DOHH2 (cell line): ENCODE measurements at regions not wholly inside any gene's neighbourhood (a gene's known extent, or its start where the extent isn't known, plus 50 kb on each side); places are given as distances from the start of the nearest gene placed in this dataset.

Experiments
- H3F3A ChIP-seq: fragments of 200-600 bp; sonication (generic), shearing (Covaris generic); 2 replicates; pipeline ENCODE4 v1.6.0; 2016; ENCODE audit warnings: antibody characterized with exemption, mild to moderate bottlenecking; ENCODE audit not compliant: control insufficient read depth, insufficient read depth
- H3K27ac ChIP-seq: fragments of 200-600 bp; sonication (generic); 2 replicates; pipeline ENCODE4 v1.5.1; 2014; ENCODE audit warnings: low read depth, mild to moderate bottlenecking, low read length, moderate library complexity
- H3K27me3 ChIP-seq: fragments of 200-600 bp; sonication (generic); 2 replicates; pipeline ENCODE4 v1.6.1; 2014; ENCODE audit warnings: mild to moderate bottlenecking, low read length, mixed read lengths; ENCODE audit not compliant: control insufficient read depth
- H3K36me3 ChIP-seq: fragments of 200-600 bp; sonication (generic); 2 replicates; pipeline ENCODE4 v1.6.1; 2014; ENCODE audit warnings: mild to moderate bottlenecking, low read length, moderate library complexity, mixed read lengths; ENCODE audit not compliant: control insufficient read depth
- H3K4me1 ChIP-seq: fragments of 200-600 bp; sonication (generic); 2 replicates; pipeline ENCODE4 v1.6.1; 2014; ENCODE audit warnings: mild to moderate bottlenecking, low read length, mixed read lengths; ENCODE audit not compliant: control insufficient read depth
- H3K4me2 ChIP-seq: fragments of 200-600 bp; sonication (generic); 2 replicates; pipeline ENCODE4 v1.6.0; 2014; ENCODE audit warnings: mild to moderate bottlenecking, low read length, moderate library complexity
- H3K4me3 ChIP-seq: fragments of 200-600 bp; sonication (generic); 2 replicates; pipeline ENCODE4 v1.5.1; 2014; ENCODE audit warnings: mild to moderate bottlenecking, low read length, mixed read lengths
- H3K79me2 ChIP-seq: fragments of 200-600 bp; sonication (generic); 2 replicates; pipeline ENCODE4 v1.6.1; 2014; ENCODE audit warnings: mild to moderate bottlenecking, low read length, mixed read lengths; ENCODE audit not compliant: control insufficient read depth
- H3K9me2 ChIP-seq: fragments of 200-600 bp; sonication (generic); replicated peaks from 2 replicates; pipeline ENCODE4 v1.6.1; 2014; ENCODE audit warnings: mild to moderate bottlenecking, low read length, mixed read lengths; ENCODE audit not compliant: control insufficient read depth
- H3K9me3 ChIP-seq: fragments of 200-600 bp; sonication (generic); 2 replicates; pipeline ENCODE4 v1.6.1; 2014; ENCODE audit warnings: antibody characterized with exemption, low read length, mixed read lengths; ENCODE audit not compliant: control insufficient read depth, insufficient read depth
- H4K20me1 ChIP-seq: fragments of 200-600 bp; sonication (generic); 2 replicates; pipeline ENCODE4 v1.6.0; 2014; ENCODE audit warnings: low read depth, mild to moderate bottlenecking, antibody characterized with exemption, low read length, moderate library complexity; ENCODE audit not compliant: control insufficient read depth, insufficient read depth
- CTCF ChIP-seq: fragments of 200-600 bp; sonication (generic); IDR thresholded peaks from one replicate; pipeline ENCODE4 v1.5.1; 2014; ENCODE audit warnings: antibody characterized with exemption, mild to moderate bottlenecking, low read depth, low read length; ENCODE audit not compliant: poor library complexity, severe bottlenecking
- EZH2phosphoT487 ChIP-seq: fragments of 200-600 bp; sonication (generic); IDR thresholded peaks from 2 replicates; pipeline ENCODE4 v1.6.1; 2017; ENCODE audit warnings: borderline replicate concordance, mild to moderate bottlenecking, antibody characterized with exemption, low read length, moderate library complexity, mixed read lengths

- no peak overlapping the region for H3K4me2 ChIP-seq
- H3F3A ChIP-seq, result no peaks in the 10 kb centered on the region
- H3K27ac ChIP-seq, result no peak overlapping the region
- no peaks in the 10 kb centered on the region for H3K27me3 ChIP-seq
- no peaks in the 10 kb centered on the region for H3K9me2 ChIP-seq
- H4K20me1 ChIP-seq, result no peaks in the 10 kb centered on the region
- H3K79me2 ChIP-seq, result no peaks in the 10 kb centered on the region
- no peaks in the 10 kb centered on the region for H3K4me1 ChIP-seq
- no peak for TF ChIP-seq EZH2phosphoT487
- TF ChIP-seq CTCF, result no peak
- H3K36me3 ChIP-seq, result no peaks in the 10 kb centered on the region
- H3K9me3 ChIP-seq, result no peaks in the 10 kb centered on the region
- no peak overlapping the region for H3K4me3 ChIP-seq
Observed at GRCh38 chr12:115233891-115234543, 550.0 kb upstream of the TBX3 start.

GRCh38 chr12:115232455-115233156 is 548.6 kb upstream of the TBX3 start:
- Histone ChIP-seq H3K79me2 (no peaks in the 10 kb centered on the region), H3K4me2 (no peak overlapping the region), H4K20me1 (no peaks in the 10 kb centered on the region), H3K27ac (no peak overlapping the region), H3K4me3 (no peak overlapping the region), H3K9me2 (no peaks in the 10 kb centered on the region), H3F3A (no peaks in the 10 kb centered on the region), H3K36me3 (no peaks in the 10 kb centered on the region), H3K9me3 (no peaks in the 10 kb centered on the region), H3K27me3 (no peaks in the 10 kb centered on the region), H3K4me1 (no peaks in the 10 kb centered on the region)
- no peak for TF ChIP-seq EZH2phosphoT487

GRCh38 chr12:115230606-115231005 is 546.6 kb upstream of the TBX3 start:
- H3K9me2 ChIP-seq, result no peaks in the 10 kb centered on the region
- H3K4me3 ChIP-seq, result no peak overlapping the region
- H3K9me3 ChIP-seq, result no peaks in the 10 kb centered on the region
- H3K79me2 ChIP-seq, result no peaks in the 10 kb centered on the region
- H4K20me1 ChIP-seq, result no peaks in the 10 kb centered on the region
- no peak for TF ChIP-seq EZH2phosphoT487
- no peak for TF ChIP-seq CTCF
- no peaks in the 10 kb centered on the region for H3K4me1 ChIP-seq
- no peak overlapping the region for H3K4me2 ChIP-seq
- H3K36me3 ChIP-seq, result no peaks in the 10 kb centered on the region
- no peak overlapping the region for H3K27ac ChIP-seq
- no peaks in the 10 kb centered on the region for H3F3A ChIP-seq
- no peaks in the 10 kb centered on the region for H3K27me3 ChIP-seq

GRCh38 chr12:115229517-115229916 is 545.5 kb upstream of the TBX3 start:
- Histone ChIP-seq H3K4me1 (no peaks in the 10 kb centered on the region), H4K20me1 (no peaks in the 10 kb centered on the region), H3K36me3 (no peaks in the 10 kb centered on the region), H3K9me2 (no peaks in the 10 kb centered on the region), H3F3A (no peaks in the 10 kb centered on the region), H3K9me3 (no peaks in the 10 kb centered on the region), H3K4me2 (no peak overlapping the region), H3K27ac (no peak overlapping the region), H3K27me3 (no peaks in the 10 kb centered on the region), H3K4me3 (no peak overlapping the region), H3K79me2 (no peaks in the 10 kb centered on the region)
- no peak for TF ChIP-seq CTCF
- TF ChIP-seq EZH2phosphoT487, result no peak
